Keratinocyte (primary cell): ENCODE measurements at regions not wholly inside any gene's neighbourhood (a gene's known extent, or its start where the extent isn't known, plus 50 kb on each side); places are given as distances from the start of the nearest gene placed in this dataset.

ENCODE experiments used
- DNase-seq: peaks from one replicate; pipeline ENCODE4 v3.0.0-alpha.2; 2011; ENCODE audit warnings: low read depth, missing footprints, low spot score
- FAIRE-seq: peaks from 2 replicates; lab custom pipeline; 2011; peaks lifted over from hg19 to GRCh38; lab: Jason Lieb, UNC
- H2AFZ ChIP-seq: 2 replicates; pipeline ENCODE4 v1.6.0; 2012; ENCODE audit warnings: low read length, control low read depth, inconsistent platforms; ENCODE audit not compliant: control insufficient read depth
- H3K27ac ChIP-seq: 2 replicates; pipeline ENCODE4 v1.5.1; 2011; ENCODE audit warnings: low read length; ENCODE audit not compliant: control insufficient read depth, insufficient read depth
- H3K27me3 ChIP-seq: 3 replicates; pipeline ENCODE4 v1.6.0; 2011; ENCODE audit warnings: low read length; ENCODE audit not compliant: control insufficient read depth, insufficient read depth; ENCODE audit errors: extremely low read depth
- H3K36me3 ChIP-seq, 2 experiments: 2 replicates in 1 of 2; 3 replicates in 1 of 2; pipeline ENCODE4 v1.5.1; 2011; ENCODE audit warnings: low read length in 2 of 2, mild to moderate bottlenecking in 1 of 2; ENCODE audit not compliant: control insufficient read depth in 2 of 2, insufficient read depth in 2 of 2; ENCODE audit errors: extremely low read depth in 1 of 2
- H3K4me1 ChIP-seq: 3 replicates; pipeline ENCODE4 v1.5.1; 2011; ENCODE audit warnings: low read length; ENCODE audit not compliant: control insufficient read depth, insufficient read depth; ENCODE audit errors: extremely low read depth
- H3K4me2 ChIP-seq: 3 replicates; pipeline ENCODE4 v1.6.0; 2011; ENCODE audit warnings: low read depth, low read length; ENCODE audit not compliant: control insufficient read depth, insufficient read depth; ENCODE audit errors: extremely low read depth
- H3K4me3 ChIP-seq, 3 experiments: fragments of 200-600 bp in 1 of 3; sonication (generic) in 1 of 3; 2 replicates in 2 of 3; 3 replicates in 1 of 3; pipeline ENCODE4 v1.5.1; 2011 to 2016; ENCODE audit warnings: low read length in 3 of 3, mild to moderate bottlenecking in 3 of 3, control low read depth in 2 of 3, inconsistent platforms in 1 of 3, low read depth in 1 of 3, mixed read lengths in 1 of 3, mixed run types in 1 of 3, moderate library complexity in 1 of 3; ENCODE audit not compliant: control insufficient read depth in 2 of 3, insufficient read depth in 2 of 3; ENCODE audit errors: extremely low read depth in 1 of 3
- H3K79me2 ChIP-seq: 2 replicates; pipeline ENCODE4 v1.6.0; 2012; ENCODE audit warnings: low read length; ENCODE audit not compliant: control insufficient read depth, insufficient read depth
- H3K9ac ChIP-seq: 3 replicates; pipeline ENCODE4 v1.6.0; 2011; ENCODE audit warnings: low read length; ENCODE audit not compliant: control insufficient read depth, insufficient read depth; ENCODE audit errors: extremely low read depth
- H3K9me1 ChIP-seq: 3 replicates; pipeline ENCODE4 v1.6.0; 2011; ENCODE audit warnings: low read length; ENCODE audit not compliant: control insufficient read depth, insufficient read depth; ENCODE audit errors: extremely low read depth
- H3K9me3 ChIP-seq: 2 replicates; pipeline ENCODE4 v1.5.1; 2012; ENCODE audit warnings: low read depth, low read length; ENCODE audit not compliant: control insufficient read depth
- H4K20me1 ChIP-seq: 3 replicates; pipeline ENCODE4 v1.6.0; 2011; ENCODE audit warnings: low read length; ENCODE audit not compliant: control insufficient read depth, insufficient read depth; ENCODE audit errors: extremely low read depth
- EZH2 ChIP-seq: IDR thresholded peaks from one replicate; pipeline ENCODE4 v1.6.1; 2012; ENCODE audit warnings: inconsistent platforms, mild to moderate bottlenecking, low read length, moderate library complexity
- dilution Hi-C: fragments of 300-500 bp; cut with MboI; formaldehyde crosslinking; loops from one replicate; pipeline ENCODE4 v1.7.0; 2020; ENCODE audit warnings: low sequenced_read_pairs; ENCODE audit not compliant: extremely low pct_ligation_motif_present
- TF ChIP-seq, protein P1 (sequence below), 3 experiments: IDR thresholded peaks in 1 of 3; conservative IDR thresholded peaks in 1 of 3; optimal IDR thresholded peaks in 1 of 3; 2 replicates in 2 of 3; 3 replicates in 1 of 3; pipeline versions ENCODE3 to v1.5.1; 2011; ENCODE audit warnings: low read length in 3 of 3, mild to moderate bottlenecking in 3 of 3, moderate library complexity in 2 of 3, control low read depth in 1 of 3, inconsistent platforms in 1 of 3; ENCODE audit not compliant: insufficient read depth in 2 of 3; ENCODE audit errors: extremely low read depth in 1 of 3

DNA sequence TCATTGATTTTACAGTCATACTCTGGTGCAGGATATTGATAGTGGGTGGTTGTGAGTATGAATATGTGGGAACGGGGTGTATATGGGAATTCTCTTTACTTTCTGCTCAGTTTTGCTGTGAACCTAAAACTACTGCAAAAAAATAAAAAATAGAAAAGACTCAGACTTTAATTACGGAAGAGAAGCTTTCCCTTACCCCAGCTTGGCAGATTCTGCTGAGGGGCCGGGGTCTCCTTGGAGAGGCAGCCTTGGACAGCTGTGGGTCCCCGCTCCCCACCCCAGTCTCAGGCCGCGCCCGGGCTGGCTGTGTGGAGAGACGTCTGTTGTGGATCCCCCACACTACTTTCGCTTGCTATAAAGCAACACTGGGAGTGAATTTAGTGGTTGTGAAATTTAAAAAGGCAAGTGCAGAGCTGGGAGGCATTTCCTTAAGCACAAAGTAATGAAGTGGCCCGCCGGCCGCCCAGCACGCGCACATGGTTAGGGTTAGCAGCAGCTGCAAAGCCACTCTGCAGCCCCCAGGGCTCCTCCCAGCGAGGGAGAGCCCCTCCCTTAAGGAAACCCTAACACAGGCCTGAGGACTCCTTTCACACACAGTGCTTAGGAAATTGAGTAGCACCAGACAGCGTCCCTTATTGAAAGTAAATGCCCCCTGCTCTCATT is 102.4 kb downstream of the DDX1 start:
- no peak for FAIRE-seq
- Histone ChIP-seq H4K20me1 (no peaks in the 10 kb centered on the region), H3K4me3 (no peak overlapping the region), H3K4me1 (no peaks in the 10 kb centered on the region), H3K27ac (no peak overlapping the region), H3K79me2 (no peaks in the 10 kb centered on the region), H3K9me3 (no peaks in the 10 kb centered on the region), H3K27me3 (peaks cover 6% of the 10 kb centered on the region), H3K4me2 (no peak overlapping the region), H2AFZ (no peak overlapping the region), H3K9ac (no peak overlapping the region), H3K36me3 (no peaks in the 10 kb centered on the region), H3K9me1 (no peaks in the 10 kb centered on the region)
- TF ChIP-seq, protein P1, sequence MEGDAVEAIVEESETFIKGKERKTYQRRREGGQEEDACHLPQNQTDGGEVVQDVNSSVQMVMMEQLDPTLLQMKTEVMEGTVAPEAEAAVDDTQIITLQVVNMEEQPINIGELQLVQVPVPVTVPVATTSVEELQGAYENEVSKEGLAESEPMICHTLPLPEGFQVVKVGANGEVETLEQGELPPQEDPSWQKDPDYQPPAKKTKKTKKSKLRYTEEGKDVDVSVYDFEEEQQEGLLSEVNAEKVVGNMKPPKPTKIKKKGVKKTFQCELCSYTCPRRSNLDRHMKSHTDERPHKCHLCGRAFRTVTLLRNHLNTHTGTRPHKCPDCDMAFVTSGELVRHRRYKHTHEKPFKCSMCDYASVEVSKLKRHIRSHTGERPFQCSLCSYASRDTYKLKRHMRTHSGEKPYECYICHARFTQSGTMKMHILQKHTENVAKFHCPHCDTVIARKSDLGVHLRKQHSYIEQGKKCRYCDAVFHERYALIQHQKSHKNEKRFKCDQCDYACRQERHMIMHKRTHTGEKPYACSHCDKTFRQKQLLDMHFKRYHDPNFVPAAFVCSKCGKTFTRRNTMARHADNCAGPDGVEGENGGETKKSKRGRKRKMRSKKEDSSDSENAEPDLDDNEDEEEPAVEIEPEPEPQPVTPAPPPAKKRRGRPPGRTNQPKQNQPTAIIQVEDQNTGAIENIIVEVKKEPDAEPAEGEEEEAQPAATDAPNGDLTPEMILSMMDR (optimal IDR thresholded peaks at IDR 0.05 in 1 of 3, IDR thresholded peaks at IDR 0.05 in 1 of 3, conservative IDR thresholded peaks at IDR 0.05 in 1 of 3; ENCODE audit: extremely low read depth in 1 of 3, insufficient read depth in 2 of 3, low read length in 3 of 3) = no peak
- TF ChIP-seq EZH2 = no peak
- DNase-seq = no peak
- dilution Hi-C loops = no loop called here

- Histone ChIP-seq H3K9me1 (no peaks in the 10 kb centered on the region), H3K36me3 (no peaks in the 10 kb centered on the region), H3K4me1 (no peaks in the 10 kb centered on the region), H3K4me3 (no peak overlapping the region), H3K9me3 (no peaks in the 10 kb centered on the region), H3K27ac (no peak overlapping the region), H3K79me2 (no peaks in the 10 kb centered on the region), H3K9ac (no peak overlapping the region), H4K20me1 (no peaks in the 10 kb centered on the region), H3K27me3 (peaks cover under 1% of the 10 kb centered on the region), H2AFZ (no peak overlapping the region), H3K4me2 (no peak overlapping the region)
- no peak for FAIRE-seq
- no peak for DNase-seq
- TF ChIP-seq, protein P1 (optimal IDR thresholded peaks at IDR 0.05 in 1 of 3, IDR thresholded peaks at IDR 0.05 in 1 of 3, conservative IDR thresholded peaks at IDR 0.05 in 1 of 3; ENCODE audit: extremely low read depth in 1 of 3, insufficient read depth in 2 of 3, low read length in 3 of 3) = no peak
- no peak for TF ChIP-seq EZH2
- dilution Hi-C loops = no loop called here
These were observed 102.9 kb downstream of the DDX1 start for GRCh38 chr2:15694589-15694986.
